ENCODE measurements at regions not wholly inside any gene's neighbourhood (a gene's known extent, or its start where the extent isn't known, plus 50 kb on each side); places are given as distances from the start of the nearest gene placed in this dataset.

DNA sequence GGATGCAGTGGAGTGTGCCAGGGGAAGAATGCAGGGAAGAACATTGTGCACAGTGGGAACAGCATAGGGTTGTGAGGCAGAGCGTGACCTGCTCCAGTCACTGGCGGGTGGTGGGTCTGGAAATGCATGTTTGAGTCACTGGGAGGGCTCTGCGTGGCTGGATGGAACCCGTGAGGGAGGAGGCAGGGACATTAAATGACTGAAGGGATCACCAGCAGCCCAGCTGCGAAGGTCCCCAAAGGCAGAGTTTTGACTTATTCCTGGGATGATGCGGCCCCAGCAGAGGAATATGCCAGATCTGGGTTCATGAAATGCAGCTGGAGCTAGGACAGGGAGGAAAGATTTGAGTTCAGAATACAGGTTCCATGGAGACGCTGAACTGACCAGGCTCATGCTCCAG is 104.0 kb upstream of the FGF3 start (continued):
- TF ChIP-seq, protein P1, sequence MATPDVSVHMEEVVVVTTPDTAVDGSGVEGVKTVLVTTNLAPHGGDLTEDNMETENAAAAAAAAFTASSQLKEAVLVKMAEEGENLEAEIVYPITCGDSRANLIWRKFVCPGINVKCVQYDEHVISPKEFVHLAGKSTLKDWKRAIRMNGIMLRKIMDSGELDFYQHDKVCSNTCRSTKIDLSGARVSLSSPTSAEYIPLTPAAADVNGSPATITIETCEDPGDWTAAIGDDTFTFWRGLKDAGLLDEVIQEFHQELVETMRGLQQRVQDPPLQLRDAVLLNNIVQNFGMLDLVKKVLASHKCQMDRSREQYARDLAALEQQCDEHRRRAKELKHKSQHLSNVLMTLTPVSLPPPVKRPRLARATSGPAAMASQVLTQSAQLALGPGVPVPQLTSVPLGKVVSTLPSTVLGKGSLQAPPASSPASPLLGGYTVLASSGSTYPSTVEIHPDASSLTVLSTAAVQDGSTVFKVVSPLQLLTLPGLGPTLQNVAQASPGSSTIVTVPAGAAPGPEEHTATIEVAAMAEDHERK (CRISPR knock-in tag; IDR thresholded peaks at IDR 0.05; ENCODE audit: low read depth), result no peak
- TF ChIP-seq ZBTB1 (CRISPR knock-in tag; IDR thresholded peaks at IDR 0.05; ENCODE audit: borderline replicate concordance) (no peak), HNRNPH1 (optimal IDR thresholded peaks at IDR 0.05; ENCODE audit: low read depth, low read length) (no peak), NCOA5 (CRISPR knock-in tag; IDR thresholded peaks at IDR 0.05) (no peak), KDM3A (CRISPR knock-in tag; IDR thresholded peaks at IDR 0.05; ENCODE audit: low read depth) (no peak), HMG20B (CRISPR knock-in tag; conservative IDR thresholded peaks at IDR 0.05) (no peak)

DNA sequence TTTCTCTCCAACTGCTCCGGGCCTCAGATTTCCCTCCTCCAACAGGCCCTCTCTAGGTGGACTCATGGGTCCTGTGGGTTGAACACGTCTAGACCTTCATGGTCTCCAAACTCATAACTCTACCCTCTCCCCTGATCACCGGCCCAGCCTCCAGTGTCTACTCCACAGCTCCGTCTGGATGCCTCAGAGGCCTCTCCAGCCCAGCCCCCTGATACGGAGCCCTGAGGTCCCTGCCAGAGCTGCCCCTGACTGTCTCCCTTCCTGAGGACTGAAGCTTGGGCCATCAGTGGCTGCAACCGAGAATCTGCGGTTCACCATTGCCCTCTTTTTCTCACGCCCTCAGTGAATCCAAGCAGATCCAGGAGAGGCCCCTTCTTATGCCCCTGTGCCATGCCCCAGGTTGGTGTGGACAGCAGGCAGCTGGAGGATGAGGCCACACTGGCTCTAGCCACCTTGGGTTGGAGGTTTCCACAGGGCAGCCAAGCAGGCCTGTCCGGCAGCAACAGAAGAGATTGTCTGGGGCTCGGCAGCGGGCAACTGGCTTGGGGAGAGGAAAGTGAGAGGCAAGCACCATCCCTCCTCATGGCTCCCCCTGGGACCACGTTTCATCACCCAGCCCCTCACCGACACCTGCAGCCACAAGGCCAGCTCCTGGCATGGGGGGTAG is 104.6 kb upstream of the FGF3 start:
- no peaks in the 10 kb centered on the region for H3K79me2 ChIP-seq (ENCODE audit: insufficient read depth, low read length)
- ChIA-PET CTCF (ENCODE audit: low intra/inter-chr PET ratio, low total read pairs) (no interaction called here), POLR2A (no interaction called here)
- no peaks in the 10 kb centered on the region for H3K4me1 ChIP-seq (ENCODE audit: insufficient read depth, low read length)
- no peak overlapping the region for H3K4me3 ChIP-seq (replicated peaks in 1 of 3; ENCODE audit: insufficient read depth in 1 of 3, low read depth in 2 of 3, low read length in 3 of 3)
- H3K27me3 ChIP-seq (ENCODE audit: control insufficient read depth in 1 of 2, insufficient read depth in 2 of 2, low read length in 2 of 2), result peaks cover 9 to 42% of the 10 kb centered on the region in 2 experiments; a peak in 3 of 5 replicates
- WGBS (ENCODE audit: low lambda C conversion rate), result 13% methylated on average over 12 of the region's 13 CpGs
- H3K27ac ChIP-seq (ENCODE audit: extremely low read length, insufficient read depth, low read length), result no peak overlapping the region
- DNase-seq (ENCODE audit: low spot score) (no peak), ATAC-seq (no peak), FAIRE-seq (no peak)
- H3K36me3 ChIP-seq (replicated peaks in 1 of 2; ENCODE audit: control insufficient read depth in 1 of 2, insufficient read depth in 2 of 2, low read length in 2 of 2), result no peaks in the 10 kb centered on the region
- 0 out of 2 replicates have a peak, but pooled peaks cover 8% of the 10 kb centered on the region for H4K20me1 ChIP-seq (ENCODE audit: insufficient read depth, low read length)
- BruUV-seq (replicated peaks), result no TSS peak
- no peak overlapping the region for H2AFZ ChIP-seq (ENCODE audit: low read length)
- no peaks in the 10 kb centered on the region for H3K9me3 ChIP-seq (ENCODE audit: low read length)
- in situ Hi-C loops (cut with HindIII; ENCODE audit: extremely low pct_ligation_motif_present, low pct_unique_long_range_greater_than_20kb) (no loop called here), intact Hi-C loops (cut with micrococcal nuclease; ENCODE audit: unreplicated experiment) (no loop called here)
- no peak overlapping the region for H3K4me2 ChIP-seq (ENCODE audit: low read depth, low read length)
- H3K9ac ChIP-seq (ENCODE audit: insufficient read depth, low read depth, low read length), result no peak overlapping the region
- TF ChIP-seq ZNF235 (CRISPR knock-in tag; IDR thresholded peaks at IDR 0.05; ENCODE audit: borderline replicate concordance) (no peak), ZNF883 (CRISPR knock-in tag; IDR thresholded peaks at IDR 0.05; ENCODE audit: not compliant biosample characterization) (no peak), HOXA9 (CRISPR knock-in tag; IDR thresholded peaks at IDR 0.05; ENCODE audit: borderline replicate concordance) (no peak), NONO (IDR thresholded peaks at IDR 0.05) (no peak), NONO (CRISPR knock-in tag; conservative IDR thresholded peaks at IDR 0.05) (no peak), POLR2A (IDR thresholded peaks at IDR 0.05; ENCODE audit: insufficient read depth in 1 of 2, low read depth in 2 of 2, low read length in 2 of 2) (no peak), RCOR2 (CRISPR knock-in tag; IDR thresholded peaks at IDR 0.05) (no peak), YEATS2 (CRISPR knock-in tag; IDR thresholded peaks at IDR 0.05; ENCODE audit: borderline replicate concordance) (no peak), HMGA1 (CRISPR knock-in tag; conservative IDR thresholded peaks at IDR 0.05) (no peak), ZNF549 (CRISPR knock-in tag; IDR thresholded peaks at IDR 0.05) (no peak), ZNF598 (CRISPR knock-in tag; IDR thresholded peaks at IDR 0.05; ENCODE audit: borderline replicate concordance) (no peak), MEF2D (CRISPR knock-in tag; IDR thresholded peaks at IDR 0.05) (no peak)
- TF ChIP-seq, protein P2, sequence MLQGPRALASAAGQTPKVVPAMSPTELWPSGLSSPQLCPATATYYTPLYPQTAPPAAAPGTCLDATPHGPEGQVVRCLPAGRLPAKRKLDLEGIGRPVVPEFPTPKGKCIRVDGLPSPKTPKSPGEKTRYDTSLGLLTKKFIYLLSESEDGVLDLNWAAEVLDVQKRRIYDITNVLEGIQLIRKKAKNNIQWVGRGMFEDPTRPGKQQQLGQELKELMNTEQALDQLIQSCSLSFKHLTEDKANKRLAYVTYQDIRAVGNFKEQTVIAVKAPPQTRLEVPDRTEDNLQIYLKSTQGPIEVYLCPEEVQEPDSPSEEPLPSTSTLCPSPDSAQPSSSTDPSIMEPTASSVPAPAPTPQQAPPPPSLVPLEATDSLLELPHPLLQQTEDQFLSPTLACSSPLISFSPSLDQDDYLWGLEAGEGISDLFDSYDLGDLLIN (CRISPR knock-in tag; IDR thresholded peaks at IDR 0.05; ENCODE audit: borderline replicate concordance), result no peak
- TF ChIP-seq, protein P3, sequence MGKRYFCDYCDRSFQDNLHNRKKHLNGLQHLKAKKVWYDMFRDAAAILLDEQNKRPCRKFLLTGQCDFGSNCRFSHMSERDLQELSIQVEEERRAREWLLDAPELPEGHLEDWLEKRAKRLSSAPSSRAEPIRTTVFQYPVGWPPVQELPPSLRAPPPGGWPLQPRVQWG (CRISPR knock-in tag; IDR thresholded peaks at IDR 0.05; ENCODE audit: borderline replicate concordance, low read depth), result no peak
- TF ChIP-seq, protein P1 (CRISPR knock-in tag; IDR thresholded peaks at IDR 0.05; ENCODE audit: low read depth), result no peak

All from HepG2 (cell line).